H9 (cell line): ENCODE measurements at regions not wholly inside any gene's neighbourhood (a gene's known extent, or its start where the extent isn't known, plus 50 kb on each side); places are given as distances from the start of the nearest gene placed in this dataset.

Experiments
- DNase-seq: peaks from one replicate; pipeline ENCODE4 v3.0.0-alpha.2; 2017
- H2AFZ ChIP-seq: one replicate; pipeline ENCODE4 v1.6.1; 2013; ENCODE audit warnings: mild to moderate bottlenecking, low read length, control low read depth, moderate library complexity
- H2AK5ac ChIP-seq: 2 replicates; pipeline ENCODE4 v1.6.1; 2013; ENCODE audit warnings: low read length, control low read depth, mixed read lengths; ENCODE audit not compliant: insufficient read length
- H2BK120ac ChIP-seq: one replicate; pipeline ENCODE4 v1.6.1; 2013; ENCODE audit warnings: low read depth, mild to moderate bottlenecking, low read length, control low read depth, inconsistent platforms; ENCODE audit not compliant: poor library complexity, severe bottlenecking
- H2BK12ac ChIP-seq: 2 replicates; pipeline ENCODE4 v1.6.1; 2013; ENCODE audit warnings: low read length, control low read depth, mixed read lengths, low read depth; ENCODE audit not compliant: insufficient read length
- H2BK15ac ChIP-seq: 2 replicates; pipeline ENCODE4 v1.6.1; 2013; ENCODE audit warnings: low read depth, low read length, control low read depth
- H2BK20ac ChIP-seq: one replicate; pipeline ENCODE4 v1.6.1; 2013; ENCODE audit warnings: low read depth, mild to moderate bottlenecking, low read length, control low read depth, inconsistent platforms; ENCODE audit not compliant: poor library complexity, severe bottlenecking
- H2BK5ac ChIP-seq: 2 replicates; pipeline ENCODE4 v1.6.1; 2013; ENCODE audit warnings: low read length, control low read depth, mixed read lengths; ENCODE audit not compliant: insufficient read length
- H3K14ac ChIP-seq: 2 replicates; pipeline ENCODE4 v1.6.1; 2013; ENCODE audit warnings: low read length, control low read depth; ENCODE audit not compliant: insufficient read depth
- H3K18ac ChIP-seq: 2 replicates; pipeline ENCODE4 v1.6.1; 2013; ENCODE audit warnings: low read depth, mild to moderate bottlenecking, mixed read lengths, low read length, control low read depth; ENCODE audit not compliant: insufficient read length
- H3K23ac ChIP-seq: 2 replicates; pipeline ENCODE4 v1.6.1; 2013; ENCODE audit warnings: low read length, control low read depth, mixed read lengths, low read depth; ENCODE audit not compliant: insufficient read length
- H3K23me2 ChIP-seq: 2 replicates; pipeline ENCODE4 v1.6.1; 2013; ENCODE audit warnings: low read depth, mild to moderate bottlenecking, mixed read lengths, low read length, control low read depth; ENCODE audit not compliant: insufficient read length, poor library complexity, severe bottlenecking
- H3K27ac ChIP-seq: 2 replicates; pipeline ENCODE4 v1.5.1; 2013; ENCODE audit warnings: low read length, control low read depth, mixed read lengths, low read depth; ENCODE audit not compliant: insufficient read length
- H3K27me3 ChIP-seq: 2 replicates; pipeline ENCODE4 v1.6.1; 2013; ENCODE audit warnings: low read length, control low read depth, inconsistent platforms; ENCODE audit not compliant: insufficient read depth
- H3K4ac ChIP-seq: 2 replicates; pipeline ENCODE4 v1.6.1; 2013; ENCODE audit warnings: low read depth, mild to moderate bottlenecking, control low read depth, inconsistent platforms, low read length, moderate library complexity
- H3K4me1 ChIP-seq: 2 replicates; pipeline ENCODE4 v1.6.1; 2013; ENCODE audit warnings: low read length, control low read depth, inconsistent platforms; ENCODE audit not compliant: insufficient read depth
- H3K4me2 ChIP-seq: 2 replicates; pipeline ENCODE4 v1.6.1; 2013; ENCODE audit warnings: low read length, control low read depth, mixed read lengths; ENCODE audit not compliant: insufficient read length, insufficient read depth
- H3K56ac ChIP-seq: 2 replicates; pipeline ENCODE4 v1.6.1; 2013; ENCODE audit warnings: low read depth, mild to moderate bottlenecking, mixed read lengths, low read length, control low read depth; ENCODE audit not compliant: insufficient read length
- H3K79me1 ChIP-seq: 2 replicates; pipeline ENCODE4 v1.6.1; 2013; ENCODE audit warnings: low read depth, mild to moderate bottlenecking, moderate library complexity, low read length, control low read depth, inconsistent platforms; ENCODE audit not compliant: insufficient read depth, poor library complexity, severe bottlenecking
- H3K79me2 ChIP-seq: 2 replicates; pipeline ENCODE4 v1.6.1; 2013; ENCODE audit warnings: low read length, control low read depth, inconsistent platforms; ENCODE audit not compliant: insufficient read depth
- H3K9ac ChIP-seq: 2 replicates; pipeline ENCODE4 v1.6.1; 2013; ENCODE audit warnings: low read length, control low read depth, mixed read lengths; ENCODE audit not compliant: insufficient read length; ENCODE audit errors: extremely low read depth
- H3K9me3 ChIP-seq: one replicate; pipeline ENCODE4 v1.6.1; 2013; ENCODE audit warnings: low read depth, low read length, inconsistent platforms; ENCODE audit not compliant: control insufficient read depth
- H3T11ph ChIP-seq: one replicate; pipeline ENCODE4 v1.6.1; 2013; ENCODE audit warnings: mild to moderate bottlenecking, low read length, control low read depth, inconsistent platforms
- H4K20me1 ChIP-seq: one replicate; pipeline ENCODE4 v1.6.1; 2013; ENCODE audit not compliant: control insufficient read depth, insufficient read length, insufficient read depth
- H4K5ac ChIP-seq: 2 replicates; pipeline ENCODE4 v1.6.1; 2013; ENCODE audit warnings: low read depth, mild to moderate bottlenecking, mixed read lengths, low read length, control low read depth; ENCODE audit not compliant: insufficient read length
- H4K8ac ChIP-seq: replicated peaks from 2 replicates; pipeline ENCODE4 v1.6.1; 2013; ENCODE audit warnings: low read length, control low read depth, mixed read lengths, low read depth; ENCODE audit not compliant: insufficient read length
- H4K91ac ChIP-seq: 2 replicates; pipeline ENCODE4 v1.6.1; 2013; ENCODE audit warnings: low read depth, mild to moderate bottlenecking, moderate library complexity, mixed read lengths, low read length, control low read depth; ENCODE audit not compliant: insufficient read length
- H3K27ac Mint-ChIP-seq, 3 experiments: 2 replicates in 2 of 3; 3 replicates in 1 of 3; pipeline ENCODE4 v1.8.0; 2020 to 2021; ENCODE audit warnings: mixed read lengths in 3 of 3, mild to moderate bottlenecking in 1 of 3, moderate library complexity in 1 of 3
- H3K27me3 Mint-ChIP-seq: 2 replicates; pipeline ENCODE4 v1.8.0; 2021; ENCODE audit warnings: low read depth, mild to moderate bottlenecking, moderate library complexity, mixed read lengths
- H3K36me3 Mint-ChIP-seq, 3 experiments: 2 replicates in 2 of 3; 3 replicates in 1 of 3; pipeline ENCODE4 v1.8.0; 2020 to 2021; ENCODE audit warnings: low read depth in 3 of 3, mixed read lengths in 3 of 3; ENCODE audit not compliant: insufficient read depth in 1 of 3
- H3K4me1 Mint-ChIP-seq, 2 experiments: 2 replicates each; pipeline ENCODE4 v1.8.0; 2020; ENCODE audit warnings: mixed read lengths in 2 of 2
- H3K4me3 Mint-ChIP-seq, 2 experiments: 2 replicates in 1 of 2; 3 replicates in 1 of 2; pipeline ENCODE4 v1.8.0; 2020 to 2021; ENCODE audit warnings: mild to moderate bottlenecking in 2 of 2, mixed read lengths in 2 of 2, moderate library complexity in 1 of 2
- H3K9me3 Mint-ChIP-seq, 2 experiments: 2 replicates in 1 of 2; 3 replicates in 1 of 2; pipeline ENCODE4 v1.8.0; 2020; ENCODE audit warnings: mild to moderate bottlenecking in 2 of 2, mixed read lengths in 2 of 2, moderate library complexity in 1 of 2
- CTCF ChIP-seq: fragments of 200-600 bp; sonication (generic); conservative IDR thresholded peaks from 3 replicates; pipeline ENCODE4 v1.8.0; 2021; ENCODE audit warnings: antibody characterized with exemption, mild to moderate bottlenecking
- WGBS: extraction: QIAGEN DNeasy Blood & Tissue Kit; methylation state at CpG from one replicate; pipeline ENCODE4 v1.1.7; 2013; ENCODE audit warnings: missing lambda C conversion rate, low lambda C conversion rate, mixed read lengths; ENCODE audit not compliant: insufficient read length; ENCODE audit errors: extremely low coverage; 5-methylcytosine and 5-hydroxymethylcytosine counted together

GRCh38 chr3:14057701-14058100, 67.0 kb downstream of the CHCHD4 start:
- no peak overlapping the region for H3K56ac ChIP-seq
- no peak for DNase-seq
- H4K5ac ChIP-seq = no peak overlapping the region
- H3K14ac ChIP-seq = no peak overlapping the region
- no peaks in the 10 kb centered on the region for H4K20me1 ChIP-seq
- H3K4me3 Mint-ChIP-seq = no peak overlapping the region
- H3K27ac ChIP-seq = no peak overlapping the region
- H3K23me2 ChIP-seq = no peaks in the 10 kb centered on the region
- no peak overlapping the region for H4K8ac ChIP-seq
- no peak overlapping the region for H3K4ac ChIP-seq
- TF ChIP-seq CTCF = no peak
- no peak overlapping the region for H3K27ac Mint-ChIP-seq
- H2BK15ac ChIP-seq = no peak overlapping the region
- H2AK5ac ChIP-seq = no peak overlapping the region
- no peaks in the 10 kb centered on the region for H3K4me1 ChIP-seq
- no peak overlapping the region for H3K23ac ChIP-seq
- H3T11ph ChIP-seq = no peak overlapping the region
- WGBS = no CpG with 5 or more reads among the region's 4 CpGs
- H3K4me1 Mint-ChIP-seq = no peaks in the 10 kb centered on the region
- H3K79me2 ChIP-seq = no peaks in the 10 kb centered on the region
- H2BK5ac ChIP-seq = no peak overlapping the region
- H3K79me1 ChIP-seq = no peaks in the 10 kb centered on the region
- no peak overlapping the region for H2AFZ ChIP-seq
- H3K9me3 ChIP-seq = no peaks in the 10 kb centered on the region
- peaks cover 21 to 45% of the 10 kb centered on the region in 2 experiments for H3K9me3 Mint-ChIP-seq
- H3K27me3 Mint-ChIP-seq = peaks cover 8% of the 10 kb centered on the region; the same call in 1 of the 2 replicates
- H2BK20ac ChIP-seq = no peak overlapping the region
- H4K91ac ChIP-seq = no peak overlapping the region
- no peak overlapping the region for H3K9ac ChIP-seq
- H2BK12ac ChIP-seq = no peak overlapping the region
- H3K4me2 ChIP-seq = no peak overlapping the region
- H2BK120ac ChIP-seq = no peak overlapping the region
- no peaks in the 10 kb centered on the region for H3K27me3 ChIP-seq
- no peak overlapping the region for H3K18ac ChIP-seq
- 0 out of 7 replicates have a peak, but pooled peaks cover 0 to 4% (median 0%) of the 10 kb centered on the region in 3 experiments for H3K36me3 Mint-ChIP-seq
